Endothelial cell (in vitro differentiated cells): ENCODE measurements at regions not wholly inside any gene's neighbourhood (a gene's known extent, or its start where the extent isn't known, plus 50 kb on each side); places are given as distances from the start of the nearest gene placed in this dataset.

Experiments
- DNase-seq: peaks from one replicate; pipeline ENCODE4 v3.0.0; 2021; ENCODE audit warnings: low spot score
- H3K27ac Mint-ChIP-seq: one replicate; pipeline ENCODE4 v1.8.0; 2021; ENCODE audit warnings: mixed read lengths, inconsistent platforms; ENCODE audit not compliant: unreplicated experiment
- H3K27me3 Mint-ChIP-seq: one replicate; pipeline ENCODE4 v1.8.0; 2021; ENCODE audit warnings: mild to moderate bottlenecking, moderate library complexity, mixed read lengths, inconsistent platforms; ENCODE audit not compliant: unreplicated experiment
- H3K36me3 Mint-ChIP-seq: one replicate; pipeline ENCODE4 v1.8.0; 2021; ENCODE audit warnings: mild to moderate bottlenecking, low read depth, mixed read lengths, inconsistent platforms; ENCODE audit not compliant: unreplicated experiment
- H3K4me1 Mint-ChIP-seq: one replicate; pipeline ENCODE4 v1.8.0; 2021; ENCODE audit warnings: mild to moderate bottlenecking, mixed read lengths, inconsistent platforms; ENCODE audit not compliant: unreplicated experiment
- H3K4me3 Mint-ChIP-seq: one replicate; pipeline ENCODE4 v1.8.0; 2021; ENCODE audit warnings: mild to moderate bottlenecking, mixed read lengths, inconsistent platforms; ENCODE audit not compliant: unreplicated experiment
- H3K9me3 Mint-ChIP-seq: one replicate; pipeline ENCODE4 v1.8.0; 2021; ENCODE audit warnings: mixed read lengths, inconsistent platforms; ENCODE audit not compliant: unreplicated experiment
- TF ChIP-seq, protein P1 (sequence below): fragments of 200-600 bp; sonication (generic); IDR thresholded peaks from one replicate; pipeline ENCODE4 v1.5.0; 2021; ENCODE audit warnings: antibody characterized with exemption; ENCODE audit not compliant: unreplicated experiment

DNA sequence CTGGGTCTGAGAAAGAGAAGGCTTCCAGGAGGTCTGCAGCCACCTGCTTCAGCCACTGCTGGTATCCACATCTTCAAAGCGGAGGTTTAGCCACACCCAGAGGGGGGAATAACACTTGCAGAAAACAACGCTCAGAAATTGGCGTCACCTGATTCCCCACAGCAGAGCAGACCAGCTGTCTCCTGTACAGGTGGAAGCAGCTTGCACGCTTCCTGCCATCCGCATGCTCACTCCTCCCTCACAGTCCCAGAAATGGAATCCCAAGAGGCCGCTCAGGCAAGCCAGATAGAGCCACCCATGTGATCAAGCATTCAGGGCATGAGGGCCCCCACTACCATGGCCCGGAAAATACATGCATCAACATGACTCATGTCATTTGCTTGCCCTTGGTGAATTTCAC is 112.2 kb upstream of the DIO3 start:
- Mint-ChIP-seq H3K27ac (no peak overlapping the region), H3K4me3 (no peak overlapping the region), H3K27me3 (no peaks in the 10 kb centered on the region), H3K4me1 (no peaks in the 10 kb centered on the region), H3K9me3 (no peaks in the 10 kb centered on the region), H3K36me3 (no peaks in the 10 kb centered on the region)
- DNase-seq, result no peak
- TF ChIP-seq, protein P1, sequence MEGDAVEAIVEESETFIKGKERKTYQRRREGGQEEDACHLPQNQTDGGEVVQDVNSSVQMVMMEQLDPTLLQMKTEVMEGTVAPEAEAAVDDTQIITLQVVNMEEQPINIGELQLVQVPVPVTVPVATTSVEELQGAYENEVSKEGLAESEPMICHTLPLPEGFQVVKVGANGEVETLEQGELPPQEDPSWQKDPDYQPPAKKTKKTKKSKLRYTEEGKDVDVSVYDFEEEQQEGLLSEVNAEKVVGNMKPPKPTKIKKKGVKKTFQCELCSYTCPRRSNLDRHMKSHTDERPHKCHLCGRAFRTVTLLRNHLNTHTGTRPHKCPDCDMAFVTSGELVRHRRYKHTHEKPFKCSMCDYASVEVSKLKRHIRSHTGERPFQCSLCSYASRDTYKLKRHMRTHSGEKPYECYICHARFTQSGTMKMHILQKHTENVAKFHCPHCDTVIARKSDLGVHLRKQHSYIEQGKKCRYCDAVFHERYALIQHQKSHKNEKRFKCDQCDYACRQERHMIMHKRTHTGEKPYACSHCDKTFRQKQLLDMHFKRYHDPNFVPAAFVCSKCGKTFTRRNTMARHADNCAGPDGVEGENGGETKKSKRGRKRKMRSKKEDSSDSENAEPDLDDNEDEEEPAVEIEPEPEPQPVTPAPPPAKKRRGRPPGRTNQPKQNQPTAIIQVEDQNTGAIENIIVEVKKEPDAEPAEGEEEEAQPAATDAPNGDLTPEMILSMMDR, result no peak

DNA sequence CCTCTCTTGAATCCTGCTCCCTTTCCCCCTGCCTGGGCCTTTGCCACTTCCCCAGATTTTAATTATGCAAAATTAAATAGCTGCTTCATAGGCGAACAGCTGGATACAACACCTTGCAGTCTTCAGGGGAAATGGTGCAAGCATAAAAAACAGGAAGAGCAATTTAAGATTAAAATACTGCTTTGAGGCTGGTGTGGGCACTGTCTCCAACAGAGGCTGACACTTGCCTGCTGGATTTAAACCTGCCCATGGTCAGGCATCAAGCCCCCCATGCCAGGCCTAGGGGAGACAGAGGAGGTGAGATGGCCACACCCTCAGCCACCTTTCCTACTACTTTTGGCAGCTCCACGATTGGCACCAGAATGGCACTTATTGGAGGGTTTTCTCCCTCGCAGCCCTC is 110.1 kb upstream of the DIO3 start:
- DNase-seq, result no peak
- Mint-ChIP-seq H3K36me3 (no peaks in the 10 kb centered on the region), H3K27me3 (peaks cover 5% of the 10 kb centered on the region), H3K4me3 (no peak overlapping the region), H3K4me1 (no peaks in the 10 kb centered on the region), H3K9me3 (no peaks in the 10 kb centered on the region), H3K27ac (no peak overlapping the region)
- TF ChIP-seq, protein P1, result no peak

DNA sequence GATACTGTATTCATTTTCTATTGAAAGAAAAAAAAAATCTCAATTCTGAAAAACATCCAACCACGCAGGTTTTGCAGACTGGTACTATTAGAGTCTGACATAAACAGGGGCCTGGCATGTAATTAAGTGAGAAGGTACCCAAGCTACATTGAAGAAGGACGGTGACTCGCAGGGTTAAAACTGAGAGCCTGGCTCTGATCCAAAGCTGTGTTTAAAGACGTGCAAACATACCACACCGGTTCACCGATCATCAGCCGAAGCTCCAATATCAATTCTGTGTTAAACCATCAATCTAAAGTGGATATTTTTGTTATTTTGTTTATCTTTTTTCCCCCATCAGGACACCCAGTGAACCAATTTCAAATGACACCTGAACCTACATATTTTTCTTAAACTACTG is 108.1 kb upstream of the DIO3 start:
- Mint-ChIP-seq H3K27me3 (peaks cover 5% of the 10 kb centered on the region), H3K4me1 (no peaks in the 10 kb centered on the region), H3K36me3 (no peaks in the 10 kb centered on the region), H3K9me3 (no peaks in the 10 kb centered on the region), H3K4me3 (no peak overlapping the region), H3K27ac (no peak overlapping the region)
- DNase-seq, result no peak
- TF ChIP-seq, protein P1, result no peak

DNA sequence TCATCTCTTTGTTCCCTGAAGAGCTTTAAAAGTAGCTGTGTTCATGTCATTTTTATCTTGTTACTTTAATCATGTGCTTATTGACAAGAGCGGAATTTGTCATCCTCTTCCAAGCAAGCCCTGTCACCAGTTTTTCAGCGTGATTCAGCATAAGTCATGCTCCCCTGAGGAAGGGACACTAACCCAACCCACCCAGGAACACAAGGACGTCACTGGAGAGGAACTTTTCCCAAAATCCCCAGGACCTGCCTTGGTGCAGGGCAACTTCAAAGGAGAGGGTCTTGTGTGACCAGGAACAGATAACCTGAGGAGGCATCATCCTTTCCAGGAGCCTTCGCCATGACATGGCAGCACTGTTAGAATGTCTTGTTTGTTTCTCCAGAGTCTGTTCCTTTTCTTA is 107.1 kb upstream of the DIO3 start:
- Mint-ChIP-seq H3K4me1 (no peaks in the 10 kb centered on the region), H3K9me3 (no peaks in the 10 kb centered on the region), H3K36me3 (no peaks in the 10 kb centered on the region), H3K4me3 (no peak overlapping the region), H3K27me3 (peaks cover 5% of the 10 kb centered on the region), H3K27ac (no peak overlapping the region)
- TF ChIP-seq, protein P1, result no peak
- no peak for DNase-seq

DNA sequence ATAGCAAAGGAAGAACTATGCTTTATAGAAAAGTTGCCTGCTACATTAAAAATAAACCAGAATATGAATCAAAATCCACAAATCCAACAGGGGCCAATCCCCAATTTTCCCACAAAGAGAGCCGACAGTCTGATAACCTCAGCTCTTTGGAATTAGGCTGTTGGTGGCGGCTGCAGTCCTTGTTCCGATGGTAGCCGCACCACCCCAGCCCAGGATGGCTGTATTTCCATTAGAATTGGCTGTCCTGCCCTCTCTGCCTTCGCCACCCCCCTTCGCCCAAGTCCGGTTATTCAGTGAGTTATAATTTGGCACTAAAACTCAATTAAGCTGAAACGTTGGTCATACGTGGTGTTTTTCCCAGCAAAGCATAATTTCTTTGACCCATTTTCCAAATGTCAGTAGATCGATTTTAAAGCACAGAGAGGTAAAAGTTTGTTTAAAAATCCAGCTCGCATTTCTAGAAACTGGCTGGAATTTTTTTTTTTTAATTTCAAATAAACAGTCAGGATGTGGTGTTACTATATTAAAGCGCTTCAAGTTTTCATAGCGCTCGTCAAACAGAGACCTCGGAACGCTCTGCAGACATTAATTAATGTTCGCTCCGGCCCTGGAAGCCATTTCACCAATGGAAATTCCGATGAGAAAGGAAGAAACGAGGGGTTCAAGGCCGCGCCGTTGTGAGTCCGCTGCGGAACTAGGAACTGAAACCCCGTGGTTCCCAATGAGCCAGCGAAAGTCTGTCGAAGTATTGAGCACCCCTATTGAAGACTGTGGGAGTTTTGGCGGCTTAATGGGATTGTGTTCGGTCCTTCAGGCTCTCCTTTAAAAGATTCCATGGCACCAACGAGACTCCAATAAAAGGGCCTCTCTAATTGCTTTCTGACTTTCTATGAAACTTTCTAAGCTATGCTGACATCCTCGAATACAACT is 104.8 kb upstream of the DIO3 start:
- peaks cover 5% of the 10 kb centered on the region for H3K27me3 Mint-ChIP-seq
- no peak for DNase-seq
- TF ChIP-seq, protein P1, result no peak
- H3K4me3 Mint-ChIP-seq, result no peak overlapping the region
- H3K27ac Mint-ChIP-seq, result no peak overlapping the region
- H3K4me1 Mint-ChIP-seq, result no peaks in the 10 kb centered on the region
- no peaks in the 10 kb centered on the region for H3K36me3 Mint-ChIP-seq
- H3K9me3 Mint-ChIP-seq, result no peaks in the 10 kb centered on the region
